Vagina (tissue), 2 donors: ENCODE measurements at regions not wholly inside any gene's neighbourhood (a gene's known extent, or its start where the extent isn't known, plus 50 kb on each side); places are given as distances from the start of the nearest gene placed in this dataset.

Experiments
- DNase-seq, 2 donors: peaks; one replicate each; pipeline ENCODE4 v3.0.0-alpha.2; 2017; ENCODE audit errors: extremely low spot score in 2 of 2
- H3K27ac ChIP-seq: fragments of 200-600 bp; sonication (generic); one replicate; pipeline ENCODE4 v1.5.1; 2019
- H3K27me3 ChIP-seq: fragments of 200-600 bp; sonication (generic); one replicate; pipeline ENCODE4 v1.5.1; 2019
- H3K36me3 ChIP-seq, 2 donors: fragments of 200-600 bp; sonication (generic); one replicate each; pipeline ENCODE4 v1.5.1; 2017 to 2019
- H3K4me1 ChIP-seq: fragments of 200-600 bp; sonication (generic); one replicate; pipeline ENCODE4 v1.5.1; 2019
- H3K4me3 ChIP-seq, 2 donors: fragments of 200-600 bp; sonication (generic); 1 replicate in 1 of 2; 2 replicates in 1 of 2; pipeline ENCODE4 v1.5.1; 2016 to 2019
- H3K9me3 ChIP-seq: fragments of 200-600 bp; sonication (generic); one replicate; pipeline ENCODE4 v1.5.1; 2019
- CTCF ChIP-seq, 3 experiments: fragments of 450-650 bp in 2 of 3; fragments of 200-600 bp in 1 of 3; sonication (generic) in 1 of 3; IDR thresholded peaks; one replicate each; pipeline ENCODE4 v1.5.1; 2017 to 2019; ENCODE audit warnings: antibody characterized with exemption in 3 of 3, mild to moderate bottlenecking in 2 of 3, moderate library complexity in 2 of 3
- POLR2A ChIP-seq, 2 donors: fragments of 450-650 bp; IDR thresholded peaks; one replicate each; pipeline ENCODE4 v1.6.1; 2017; ENCODE audit warnings: antibody characterized with exemption in 2 of 2, mild to moderate bottlenecking in 2 of 2, moderate library complexity in 2 of 2
- POLR2AphosphoS5 ChIP-seq, 2 donors: sonication (generic); formaldehyde crosslinking; IDR thresholded peaks; one replicate each; pipeline ENCODE4 v1.9.0; 2017; ENCODE audit warnings: antibody characterized with exemption in 2 of 2, mild to moderate bottlenecking in 2 of 2, low read depth in 1 of 2; ENCODE audit not compliant: insufficient read depth in 1 of 2
- intact Hi-C: fragments of 100-400 bp; cut with DNase I; formaldehyde crosslinking; loops from one replicate; pipeline ENCODE4 v1.15.1; 2023

- H3K27ac ChIP-seq, result no peak overlapping the region
- H3K27me3 ChIP-seq, result no peaks in the 10 kb centered on the region
- intact Hi-C loops, result no loop called here
- H3K36me3 ChIP-seq, result no peaks in the 10 kb centered on the region
- H3K9me3 ChIP-seq, result no peaks in the 10 kb centered on the region
- H3K4me1 ChIP-seq, result no peaks in the 10 kb centered on the region
- H3K4me3 ChIP-seq, result no peak overlapping the region
- no peak for DNase-seq
- no peak for TF ChIP-seq POLR2A (IDR thresholded peaks at IDR 0.05)
- TF ChIP-seq POLR2AphosphoS5 (IDR thresholded peaks at IDR 0.05; ENCODE audit: insufficient read depth in 1 of 2, low read depth in 1 of 2), result no peak
- TF ChIP-seq CTCF (IDR thresholded peaks at IDR 0.05), result no peak
Measured at GRCh38 chr14:25394791-25395391, 344.9 kb upstream of the STXBP6 start.

GRCh38 chr14:25394356-25394755 lies 344.4 kb upstream of the STXBP6 start:
- intact Hi-C loops, result no loop called here
- H3K36me3 ChIP-seq, result no peaks in the 10 kb centered on the region
- H3K27me3 ChIP-seq, result no peaks in the 10 kb centered on the region
- TF ChIP-seq CTCF (IDR thresholded peaks at IDR 0.05) (no peak), POLR2AphosphoS5 (IDR thresholded peaks at IDR 0.05; ENCODE audit: insufficient read depth in 1 of 2, low read depth in 1 of 2) (no peak), POLR2A (IDR thresholded peaks at IDR 0.05) (no peak)
- no peaks in the 10 kb centered on the region for H3K4me1 ChIP-seq
- H3K27ac ChIP-seq, result no peak overlapping the region
- H3K9me3 ChIP-seq, result no peaks in the 10 kb centered on the region
- no peak for DNase-seq
- H3K4me3 ChIP-seq, result no peak overlapping the region

- TF ChIP-seq POLR2AphosphoS5 (IDR thresholded peaks at IDR 0.05; ENCODE audit: insufficient read depth in 1 of 2, low read depth in 1 of 2) (no peak), CTCF (IDR thresholded peaks at IDR 0.05) (no peak), POLR2A (IDR thresholded peaks at IDR 0.05) (no peak)
- intact Hi-C loops, result no loop called here
Measured at GRCh38 chr14:25389948-25390347, 340.0 kb upstream of the STXBP6 start.

GRCh38 chr14:25381498-25381897 lies 331.6 kb upstream of the STXBP6 start:
- no peaks in the 10 kb centered on the region for H3K9me3 ChIP-seq
- no peak overlapping the region for H3K4me3 ChIP-seq
- intact Hi-C loops, result no loop called here
- no peak overlapping the region for H3K27ac ChIP-seq
- no peaks in the 10 kb centered on the region for H3K36me3 ChIP-seq
- no peaks in the 10 kb centered on the region for H3K4me1 ChIP-seq
- TF ChIP-seq CTCF (IDR thresholded peaks at IDR 0.05) (no peak), POLR2AphosphoS5 (IDR thresholded peaks at IDR 0.05; ENCODE audit: insufficient read depth in 1 of 2, low read depth in 1 of 2) (no peak), POLR2A (IDR thresholded peaks at IDR 0.05) (no peak)
- no peaks in the 10 kb centered on the region for H3K27me3 ChIP-seq
- no peak for DNase-seq

More at GRCh38 chr14:25389948-25390347, 340.0 kb upstream of the STXBP6 start:
- Histone ChIP-seq H3K36me3 (no peaks in the 10 kb centered on the region), H3K27me3 (no peaks in the 10 kb centered on the region), H3K27ac (no peak overlapping the region), H3K9me3 (no peaks in the 10 kb centered on the region), H3K4me3 (no peak overlapping the region), H3K4me1 (no peaks in the 10 kb centered on the region)
- no peak for DNase-seq

- DNase-seq, result no peak
Measured at GRCh38 chr14:25375639-25376038, 325.7 kb upstream of the STXBP6 start.

More at GRCh38 chr14:25375639-25376038, 325.7 kb upstream of the STXBP6 start:
- Histone ChIP-seq H3K4me1 (no peaks in the 10 kb centered on the region), H3K27me3 (no peaks in the 10 kb centered on the region), H3K9me3 (no peaks in the 10 kb centered on the region), H3K27ac (no peak overlapping the region), H3K36me3 (no peaks in the 10 kb centered on the region), H3K4me3 (no peak overlapping the region)
- TF ChIP-seq POLR2AphosphoS5 (IDR thresholded peaks at IDR 0.05; ENCODE audit: insufficient read depth in 1 of 2, low read depth in 1 of 2), result no peak
- TF ChIP-seq POLR2A (IDR thresholded peaks at IDR 0.05), result no peak
- no peak for TF ChIP-seq CTCF (IDR thresholded peaks at IDR 0.05)
- intact Hi-C loops, result no loop called here
